Endothelial cell (in vitro differentiated cells): ENCODE measurements at regions not wholly inside any gene's neighbourhood (a gene's known extent, or its start where the extent isn't known, plus 50 kb on each side); places are given as distances from the start of the nearest gene placed in this dataset.

ENCODE experiments used
- DNase-seq: peaks from one replicate; pipeline ENCODE4 v3.0.0; 2021; ENCODE audit warnings: low spot score
- H3K27ac Mint-ChIP-seq: one replicate; pipeline ENCODE4 v1.8.0; 2021; ENCODE audit warnings: mixed read lengths, inconsistent platforms; ENCODE audit not compliant: unreplicated experiment
- H3K27me3 Mint-ChIP-seq: one replicate; pipeline ENCODE4 v1.8.0; 2021; ENCODE audit warnings: mild to moderate bottlenecking, moderate library complexity, mixed read lengths, inconsistent platforms; ENCODE audit not compliant: unreplicated experiment
- H3K36me3 Mint-ChIP-seq: one replicate; pipeline ENCODE4 v1.8.0; 2021; ENCODE audit warnings: mild to moderate bottlenecking, low read depth, mixed read lengths, inconsistent platforms; ENCODE audit not compliant: unreplicated experiment
- H3K4me1 Mint-ChIP-seq: one replicate; pipeline ENCODE4 v1.8.0; 2021; ENCODE audit warnings: mild to moderate bottlenecking, mixed read lengths, inconsistent platforms; ENCODE audit not compliant: unreplicated experiment
- H3K4me3 Mint-ChIP-seq: one replicate; pipeline ENCODE4 v1.8.0; 2021; ENCODE audit warnings: mild to moderate bottlenecking, mixed read lengths, inconsistent platforms; ENCODE audit not compliant: unreplicated experiment
- H3K9me3 Mint-ChIP-seq: one replicate; pipeline ENCODE4 v1.8.0; 2021; ENCODE audit warnings: mixed read lengths, inconsistent platforms; ENCODE audit not compliant: unreplicated experiment
- TF ChIP-seq, protein P1 (sequence below): fragments of 200-600 bp; sonication (generic); IDR thresholded peaks from one replicate; pipeline ENCODE4 v1.5.0; 2021; ENCODE audit warnings: antibody characterized with exemption; ENCODE audit not compliant: unreplicated experiment

DNA sequence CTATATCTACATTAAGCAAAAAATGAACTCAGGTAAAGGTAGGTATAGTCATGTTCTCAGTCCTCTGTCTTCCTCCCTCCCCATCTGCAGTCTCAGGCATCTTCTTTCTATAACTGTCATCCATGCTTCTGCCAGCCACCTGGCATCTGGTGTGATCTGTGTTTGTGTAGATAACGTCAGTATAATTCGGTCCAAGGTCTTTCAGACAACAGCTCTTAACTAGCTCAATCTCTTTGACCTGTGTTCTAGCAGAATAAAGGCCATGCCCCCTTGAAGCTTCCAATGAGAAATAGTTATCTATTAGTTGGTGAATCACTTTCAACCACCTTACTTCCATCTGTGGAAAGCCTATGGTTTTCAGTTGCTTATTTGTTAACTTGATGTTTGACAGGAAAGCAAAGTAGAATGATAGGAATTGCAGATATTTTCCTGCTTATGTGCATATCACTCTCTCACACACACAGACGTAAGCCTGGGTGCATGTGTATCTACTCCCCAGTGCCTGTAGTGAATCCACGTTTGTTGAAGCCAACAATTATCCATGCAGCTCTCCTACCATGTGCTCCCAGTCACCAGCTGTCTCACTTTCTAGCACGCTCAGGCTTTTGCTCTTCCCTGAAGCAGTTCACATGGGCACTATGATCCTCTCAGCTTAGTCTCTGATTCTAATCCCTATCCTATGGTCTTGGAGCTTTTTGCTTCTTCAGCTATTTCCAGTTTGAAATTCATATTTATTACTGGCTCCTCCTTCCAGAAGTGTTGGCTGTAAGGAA lies 433.7 kb upstream of the MANEA start:
- DNase-seq: no peak
- no peaks in the 10 kb centered on the region for H3K27me3 Mint-ChIP-seq
- H3K4me1 Mint-ChIP-seq: no peaks in the 10 kb centered on the region
- H3K9me3 Mint-ChIP-seq: no peaks in the 10 kb centered on the region
- no peak overlapping the region for H3K4me3 Mint-ChIP-seq
- H3K36me3 Mint-ChIP-seq: no peaks in the 10 kb centered on the region
- no peak overlapping the region for H3K27ac Mint-ChIP-seq
- TF ChIP-seq, protein P1, sequence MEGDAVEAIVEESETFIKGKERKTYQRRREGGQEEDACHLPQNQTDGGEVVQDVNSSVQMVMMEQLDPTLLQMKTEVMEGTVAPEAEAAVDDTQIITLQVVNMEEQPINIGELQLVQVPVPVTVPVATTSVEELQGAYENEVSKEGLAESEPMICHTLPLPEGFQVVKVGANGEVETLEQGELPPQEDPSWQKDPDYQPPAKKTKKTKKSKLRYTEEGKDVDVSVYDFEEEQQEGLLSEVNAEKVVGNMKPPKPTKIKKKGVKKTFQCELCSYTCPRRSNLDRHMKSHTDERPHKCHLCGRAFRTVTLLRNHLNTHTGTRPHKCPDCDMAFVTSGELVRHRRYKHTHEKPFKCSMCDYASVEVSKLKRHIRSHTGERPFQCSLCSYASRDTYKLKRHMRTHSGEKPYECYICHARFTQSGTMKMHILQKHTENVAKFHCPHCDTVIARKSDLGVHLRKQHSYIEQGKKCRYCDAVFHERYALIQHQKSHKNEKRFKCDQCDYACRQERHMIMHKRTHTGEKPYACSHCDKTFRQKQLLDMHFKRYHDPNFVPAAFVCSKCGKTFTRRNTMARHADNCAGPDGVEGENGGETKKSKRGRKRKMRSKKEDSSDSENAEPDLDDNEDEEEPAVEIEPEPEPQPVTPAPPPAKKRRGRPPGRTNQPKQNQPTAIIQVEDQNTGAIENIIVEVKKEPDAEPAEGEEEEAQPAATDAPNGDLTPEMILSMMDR: no peak

DNA sequence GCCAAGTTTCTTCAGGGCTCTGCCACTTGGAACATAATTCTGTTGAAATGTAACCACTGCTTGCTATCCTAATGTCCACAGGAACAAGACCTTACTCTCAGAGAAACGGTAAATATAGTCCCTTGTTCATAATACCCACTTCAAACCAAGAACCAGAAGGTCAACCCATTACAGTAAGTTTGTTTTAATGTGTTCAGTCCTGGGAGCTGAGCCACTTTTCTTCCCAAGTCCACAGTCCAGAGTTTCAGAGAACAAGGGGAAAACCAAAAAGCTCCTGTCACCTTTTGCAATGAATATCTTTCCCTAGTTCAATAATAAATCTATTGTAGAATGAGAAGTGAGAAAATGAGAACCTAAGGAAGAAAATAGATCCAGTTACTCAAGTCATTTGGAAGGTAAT lies 431.9 kb upstream of the MANEA start:
- Mint-ChIP-seq H3K36me3 (no peaks in the 10 kb centered on the region), H3K27me3 (no peaks in the 10 kb centered on the region), H3K9me3 (no peaks in the 10 kb centered on the region), H3K4me1 (no peaks in the 10 kb centered on the region), H3K27ac (no peak overlapping the region), H3K4me3 (no peak overlapping the region)
- TF ChIP-seq, protein P1: no peak
- no peak for DNase-seq

DNA sequence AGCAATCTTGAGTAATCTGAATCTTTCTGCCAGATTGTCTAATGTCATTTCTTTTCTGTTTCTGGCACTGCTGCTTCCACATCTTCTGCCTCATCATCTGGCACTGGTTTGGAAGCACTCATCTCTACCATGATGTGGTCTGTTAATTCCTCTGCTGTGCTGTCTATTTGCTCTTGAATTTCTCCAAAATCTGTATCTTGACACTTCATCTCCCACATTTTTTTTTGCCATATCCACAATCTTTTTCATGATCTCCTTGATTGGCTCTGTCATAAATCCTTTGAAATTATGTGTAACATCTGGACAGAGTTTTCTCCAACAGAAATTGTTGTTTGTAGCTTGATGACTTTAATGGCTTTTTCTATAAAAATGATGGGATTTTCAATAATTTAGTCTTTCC lies 417.8 kb upstream of the MANEA start:
- no peak overlapping the region for H3K27ac Mint-ChIP-seq
- H3K27me3 Mint-ChIP-seq: no peaks in the 10 kb centered on the region
- no peaks in the 10 kb centered on the region for H3K4me1 Mint-ChIP-seq
- H3K4me3 Mint-ChIP-seq: no peak overlapping the region
- H3K9me3 Mint-ChIP-seq: no peaks in the 10 kb centered on the region
- no peak for DNase-seq
- no peaks in the 10 kb centered on the region for H3K36me3 Mint-ChIP-seq
- TF ChIP-seq, protein P1: no peak

GRCh38 chr6:95169775-95170174 lies 407.6 kb upstream of the MANEA start:
- no peaks in the 10 kb centered on the region for H3K36me3 Mint-ChIP-seq

More at GRCh38 chr6:95169775-95170174, 407.6 kb upstream of the MANEA start:
- no peak for DNase-seq
- H3K4me3 Mint-ChIP-seq: no peak overlapping the region
- TF ChIP-seq, protein P1: no peak
- H3K4me1 Mint-ChIP-seq: no peaks in the 10 kb centered on the region
- H3K9me3 Mint-ChIP-seq: no peaks in the 10 kb centered on the region
- H3K27ac Mint-ChIP-seq: no peak overlapping the region
- H3K27me3 Mint-ChIP-seq: no peaks in the 10 kb centered on the region
